IMR-90 (cell line): ENCODE measurements at regions not wholly inside any gene's neighbourhood (a gene's known extent, or its start where the extent isn't known, plus 50 kb on each side); places are given as distances from the start of the nearest gene placed in this dataset.

ENCODE experiments used
- ATAC-seq: fragments of 200-7000 bp; cut with Tn5 transposase; 2 replicates; pipeline ENCODE4 v1.9.1; 2020; ENCODE audit warnings: low read depth, mild to moderate bottlenecking, moderate library complexity
- BruUV-seq: library from RNA; stranded (reverse); fragments of 400-500 nt; replicated peaks from 2 replicates; lab custom pipeline; 2021; lab: Mats Ljungman, UMichigan
- CTCF ChIA-PET: fragments of 300-600 bp; formaldehyde crosslinking; extraction: SDS; loops from one replicate; lab custom pipeline; 2021; ENCODE audit warnings: antibody characterized with exemption; lab: Yijun Ruan, JAX
- POLR2A ChIA-PET: fragments of 300-600 bp; sonication (Branson Sonifier 250); formaldehyde crosslinking; loops from one replicate; lab custom pipeline; 2022; ENCODE audit warnings: antibody characterized with exemption; ENCODE audit not compliant: unreplicated experiment; lab: Charles Lee
- DNase-seq: peaks from one replicate; pipeline ENCODE4 v3.0.0; 2013
- H2AFZ ChIP-seq: replicated peaks from 2 replicates; pipeline ENCODE3; 2013; ENCODE audit warnings: low read length, mild to moderate bottlenecking; ENCODE audit not compliant: poor library complexity
- H2AK5ac ChIP-seq: 2 replicates; pipeline ENCODE4 v1.6.1; 2013; ENCODE audit warnings: low read depth, low read length, inconsistent platforms
- H2AK9ac ChIP-seq: replicated peaks from 2 replicates; pipeline ENCODE3; 2013; ENCODE audit warnings: mild to moderate bottlenecking, low read depth, low read length, moderate library complexity; ENCODE audit not compliant: poor library complexity
- H2BK120ac ChIP-seq: 2 replicates; pipeline ENCODE4 v1.6.1; 2013; ENCODE audit warnings: low read depth, low read length, inconsistent platforms
- H2BK15ac ChIP-seq: 3 replicates; pipeline ENCODE4 v1.6.1; 2013; ENCODE audit warnings: low read depth, low read length, inconsistent platforms
- H2BK20ac ChIP-seq: 2 replicates; pipeline ENCODE4 v1.6.1; 2013; ENCODE audit warnings: low read depth, mild to moderate bottlenecking, inconsistent platforms, low read length, moderate library complexity
- H2BK5ac ChIP-seq: 2 replicates; pipeline ENCODE4 v1.6.1; 2013; ENCODE audit warnings: mild to moderate bottlenecking, low read depth, low read length, inconsistent platforms; ENCODE audit not compliant: poor library complexity, severe bottlenecking
- H3K14ac ChIP-seq: replicated peaks from 2 replicates; pipeline ENCODE4 v1.6.1; 2013; ENCODE audit warnings: low read depth, low read length, inconsistent platforms
- H3K18ac ChIP-seq: 2 replicates; pipeline ENCODE4 v1.6.1; 2013; ENCODE audit warnings: low read depth, low read length, control low read depth
- H3K23ac ChIP-seq: 2 replicates; pipeline ENCODE4 v1.6.1; 2013; ENCODE audit warnings: low read depth, low read length, inconsistent platforms
- H3K27ac ChIP-seq: 2 replicates; pipeline ENCODE4 v1.5.1; 2013; ENCODE audit warnings: mild to moderate bottlenecking, control low read depth, low read length; ENCODE audit not compliant: insufficient read depth
- H3K27me3 ChIP-seq: 2 replicates; pipeline ENCODE4 v1.6.1; 2013; ENCODE audit warnings: low read length; ENCODE audit not compliant: control insufficient read depth, insufficient read depth
- H3K36me3 ChIP-seq: 2 replicates; pipeline ENCODE4 v1.6.1; 2013; ENCODE audit warnings: low read length, mixed read lengths; ENCODE audit not compliant: control insufficient read depth, insufficient read depth
- H3K4ac ChIP-seq: 2 replicates; pipeline ENCODE4 v1.6.1; 2013; ENCODE audit warnings: low read depth, low read length, inconsistent platforms
- H3K4me1 ChIP-seq: 2 replicates; pipeline ENCODE4 v1.6.1; 2013; ENCODE audit warnings: low read length, mixed read lengths; ENCODE audit not compliant: control insufficient read depth, insufficient read depth
- H3K4me2 ChIP-seq: 2 replicates; pipeline ENCODE4 v1.6.1; 2013; ENCODE audit warnings: low read depth, mild to moderate bottlenecking, control low read depth, low read length, moderate library complexity
- H3K4me3 ChIP-seq: 2 replicates; pipeline ENCODE4 v1.5.1; 2013; ENCODE audit warnings: low read depth, mild to moderate bottlenecking, control low read depth, low read length, moderate library complexity; ENCODE audit not compliant: insufficient read depth
- H3K56ac ChIP-seq: 2 replicates; pipeline ENCODE4 v1.6.1; 2013; ENCODE audit warnings: low read length, inconsistent platforms; ENCODE audit not compliant: insufficient read depth; ENCODE audit errors: extremely low read depth
- H3K79me1 ChIP-seq, 2 experiments: 2 replicates each; pipeline ENCODE4 v1.6.1; 2013; ENCODE audit warnings: low read length in 2 of 2, inconsistent platforms in 1 of 2, low read depth in 1 of 2
- H3K9ac ChIP-seq: 2 replicates; pipeline ENCODE4 v1.6.1; 2013; ENCODE audit warnings: low read depth, low read length, control low read depth
- H3K9me1 ChIP-seq: 2 replicates; pipeline ENCODE4 v1.6.1; 2013; ENCODE audit warnings: low read length, inconsistent platforms; ENCODE audit not compliant: insufficient read depth
- H3K9me3 ChIP-seq: 2 replicates; pipeline ENCODE4 v1.6.1; 2013; ENCODE audit warnings: low read length; ENCODE audit not compliant: control insufficient read depth, insufficient read depth
- H4K20me1 ChIP-seq: 2 replicates; pipeline ENCODE4 v1.6.1; 2013; ENCODE audit warnings: low read length, inconsistent platforms; ENCODE audit not compliant: insufficient read depth
- H4K5ac ChIP-seq: 2 replicates; pipeline ENCODE4 v1.6.1; 2013; ENCODE audit warnings: mild to moderate bottlenecking, low read depth, low read length, control low read depth
- H4K8ac ChIP-seq, 2 experiments: 2 replicates each; pipeline ENCODE4 v1.6.1; 2013; ENCODE audit warnings: low read depth in 2 of 2, low read length in 2 of 2, control low read depth in 1 of 2, inconsistent platforms in 1 of 2
- H4K91ac ChIP-seq: 2 replicates; pipeline ENCODE4 v1.6.1; 2013; ENCODE audit warnings: low read depth, low read length, inconsistent platforms; ENCODE audit not compliant: insufficient read depth
- CEBPB ChIP-seq: IDR thresholded peaks from 2 replicates; pipeline ENCODE4 v1.6.1; 2012; ENCODE audit warnings: low read depth, low read length, improper control_type of control experiment
- CHD1 ChIP-seq: IDR thresholded peaks from 2 replicates; pipeline ENCODE4 v1.6.1; 2012; ENCODE audit warnings: low read depth, low read length, improper control_type of control experiment
- ELK1 ChIP-seq: fragments of 150-350 bp; IDR thresholded peaks from 2 replicates; pipeline ENCODE4 v1.6.1; 2016; ENCODE audit warnings: low read depth, mild to moderate bottlenecking, low read length, moderate library complexity, borderline replicate concordance
- MAFK ChIP-seq: IDR thresholded peaks from 2 replicates; pipeline ENCODE4 v1.6.1; 2012; ENCODE audit warnings: low read depth, low read length, improper control_type of control experiment
- USF2 ChIP-seq: fragments of 150-350 bp; IDR thresholded peaks from 2 replicates; pipeline ENCODE4 v1.6.1; 2017; ENCODE audit warnings: mild to moderate bottlenecking, antibody characterized with exemption, low read length, low read depth
- WGBS, 2 experiments: methylation state at CpG; one replicate each; pipeline versions ENCODE4 v1.1.5 to v1.1.7; 2013; ENCODE audit warnings: missing lambda C conversion rate in 2 of 2; ENCODE audit not compliant: insufficient read length in 1 of 2; ENCODE audit errors: extremely low coverage in 2 of 2; 5-methylcytosine and 5-hydroxymethylcytosine counted together
- dilution Hi-C: fragments of 300-500 bp; cut with HindIII; formaldehyde crosslinking; loops from one replicate; pipeline ENCODE4 v1.14.3; 2018; ENCODE audit warnings: low sequenced_read_pairs; ENCODE audit not compliant: unreplicated experiment
- in situ Hi-C: fragments of 300-500 bp; cut with MboI; formaldehyde crosslinking; loops from 3 replicates; pipeline ENCODE4 v1.14.3; 2019; ENCODE audit warnings: low sequenced_read_pairs, inconsistent platforms, mixed read lengths
- intact Hi-C: fragments of 100-400 bp; cut with micrococcal nuclease; formaldehyde crosslinking; loops from 2 replicates; pipeline ENCODE4 v1.10.0; 2022

- Histone ChIP-seq H3K56ac (no peak overlapping the region), H3K9me3 (no peaks in the 10 kb centered on the region), H3K18ac (no peak overlapping the region), H4K91ac (no peak overlapping the region), H2BK5ac (no peak overlapping the region), H3K27me3 (no peaks in the 10 kb centered on the region; the same call in 1 of the 2 replicates), H3K4me1 (no peaks in the 10 kb centered on the region), H2AK9ac (no peak overlapping the region), H3K4me2 (no peak overlapping the region), H3K27ac (no peak overlapping the region), H4K20me1 (no peaks in the 10 kb centered on the region), H3K4ac (no peak overlapping the region), H2BK20ac (no peak overlapping the region), H4K5ac (no peak overlapping the region), H3K23ac (no peak overlapping the region), H3K9me1 (no peaks in the 10 kb centered on the region), H4K8ac (no peak overlapping the region), H2AFZ (no peak overlapping the region), H3K36me3 (no peaks in the 10 kb centered on the region), H3K4me3 (no peak overlapping the region), H2BK120ac (no peak overlapping the region), H3K14ac (no peak overlapping the region), H2AK5ac (no peak overlapping the region), H2BK15ac (no peak overlapping the region), H3K79me1 (no peaks in the 10 kb centered on the region), H3K9ac (no peak overlapping the region)
- in situ Hi-C loops, result no loop called here
- BruUV-seq, result no TSS peak
- ChIA-PET CTCF (interaction anchor here (0.6 kb wide), 1 partner anchor 15 kb away, joined by 3 read pairs; no protein-coding TSS in a partner anchor), POLR2A (no interaction called here)
- TF ChIP-seq CHD1, result no peak
- no peak for TF ChIP-seq USF2
- TF ChIP-seq MAFK, result no peak
- TF ChIP-seq ELK1, result no peak
- TF ChIP-seq CEBPB, result no peak
- DNase-seq, result no peak
- intact Hi-C loops, result no loop called here
- no peak for ATAC-seq
- dilution Hi-C loops, result no loop called here
- WGBS, 2 experiments, result 11% methylated on average over 1 of the region's 3 CpGs; no CpG with 5 or more reads in 1 of the 2 experiments
These were observed 106.0 kb downstream of the RPS29 start for GRCh38 chr14:49480053-49480760.
